HFF-Myc (cell line): ENCODE measurements at regions not wholly inside any gene's neighbourhood (a gene's known extent, or its start where the extent isn't known, plus 50 kb on each side); places are given as distances from the start of the nearest gene placed in this dataset.

ENCODE experiments used
- DNase-seq: peaks from one replicate; pipeline ENCODE4 v3.0.0-alpha.2; 2011; ENCODE audit warnings: low read depth; ENCODE audit errors: extremely low read depth
- H3K4me3 ChIP-seq: replicated peaks from 2 replicates; pipeline ENCODE4 v1.5.1; 2011; ENCODE audit warnings: low read depth, mild to moderate bottlenecking, control low read depth, low read length
- TF ChIP-seq, protein P1 (sequence below): IDR thresholded peaks from 2 replicates; pipeline ENCODE4 v1.5.1; 2012; ENCODE audit warnings: mild to moderate bottlenecking, low read depth, low read length, control low read depth; ENCODE audit errors: missing control alignments

DNA sequence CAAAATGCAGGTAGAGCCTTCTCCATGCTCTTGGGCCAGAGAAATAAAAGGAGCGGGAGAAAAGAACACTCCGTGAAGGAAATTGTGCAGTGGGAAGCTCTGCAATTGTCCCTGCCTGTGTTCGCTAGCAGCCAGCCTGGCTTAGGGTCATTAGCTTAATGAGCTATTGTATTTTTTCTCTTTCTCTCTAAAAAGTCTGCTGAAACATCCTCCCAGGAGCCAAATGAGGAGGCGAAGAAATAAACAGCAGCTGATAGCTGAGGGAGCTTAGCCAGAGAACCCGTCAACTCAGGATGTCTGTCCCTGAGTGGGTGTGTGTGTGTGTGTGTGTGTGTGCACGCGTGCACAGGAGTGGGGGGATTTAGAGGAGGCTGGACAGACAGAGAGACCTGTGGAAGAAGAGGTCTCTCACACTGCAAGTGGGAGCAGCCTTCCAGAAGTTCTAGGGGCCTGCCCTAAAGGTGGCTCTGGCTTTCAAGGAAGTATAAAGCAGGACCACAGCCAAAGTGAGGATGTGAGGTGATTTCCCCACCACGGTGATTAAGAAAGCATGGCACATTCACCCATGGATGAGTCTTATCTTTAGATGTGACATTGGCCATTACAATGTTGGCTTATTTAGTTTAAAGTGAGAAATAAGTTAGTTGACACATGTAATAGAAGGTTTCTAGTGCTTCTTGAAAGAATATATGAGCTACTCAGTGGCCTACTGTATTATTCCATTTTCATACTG, 690.4 kb downstream of the RNF144A start:
- H3K4me3 ChIP-seq: no peak overlapping the region
- TF ChIP-seq, protein P1, sequence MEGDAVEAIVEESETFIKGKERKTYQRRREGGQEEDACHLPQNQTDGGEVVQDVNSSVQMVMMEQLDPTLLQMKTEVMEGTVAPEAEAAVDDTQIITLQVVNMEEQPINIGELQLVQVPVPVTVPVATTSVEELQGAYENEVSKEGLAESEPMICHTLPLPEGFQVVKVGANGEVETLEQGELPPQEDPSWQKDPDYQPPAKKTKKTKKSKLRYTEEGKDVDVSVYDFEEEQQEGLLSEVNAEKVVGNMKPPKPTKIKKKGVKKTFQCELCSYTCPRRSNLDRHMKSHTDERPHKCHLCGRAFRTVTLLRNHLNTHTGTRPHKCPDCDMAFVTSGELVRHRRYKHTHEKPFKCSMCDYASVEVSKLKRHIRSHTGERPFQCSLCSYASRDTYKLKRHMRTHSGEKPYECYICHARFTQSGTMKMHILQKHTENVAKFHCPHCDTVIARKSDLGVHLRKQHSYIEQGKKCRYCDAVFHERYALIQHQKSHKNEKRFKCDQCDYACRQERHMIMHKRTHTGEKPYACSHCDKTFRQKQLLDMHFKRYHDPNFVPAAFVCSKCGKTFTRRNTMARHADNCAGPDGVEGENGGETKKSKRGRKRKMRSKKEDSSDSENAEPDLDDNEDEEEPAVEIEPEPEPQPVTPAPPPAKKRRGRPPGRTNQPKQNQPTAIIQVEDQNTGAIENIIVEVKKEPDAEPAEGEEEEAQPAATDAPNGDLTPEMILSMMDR: no peak
- no peak for DNase-seq

DNA sequence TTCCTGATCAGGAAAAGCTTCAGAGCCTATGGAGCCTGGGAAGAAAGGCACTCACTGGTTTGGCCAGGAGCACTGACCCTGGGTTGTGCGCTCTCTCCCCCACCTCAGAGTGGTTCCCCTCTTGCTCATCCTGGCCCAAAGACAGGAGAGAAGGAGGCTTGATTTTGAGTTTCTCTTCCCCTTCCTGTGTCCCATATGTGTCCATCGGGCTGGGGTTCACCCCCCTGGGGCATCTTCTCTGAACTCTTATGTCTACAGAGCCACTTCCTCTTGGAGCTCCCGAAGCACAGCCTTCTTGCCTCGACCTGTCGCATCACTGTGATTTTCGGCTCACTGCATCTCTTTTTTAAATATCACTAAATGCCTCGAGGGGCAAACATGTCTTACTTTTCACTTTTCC, 692.3 kb downstream of the RNF144A start:
- TF ChIP-seq, protein P1: no peak
- H3K4me3 ChIP-seq: no peak overlapping the region
- no peak for DNase-seq

DNA sequence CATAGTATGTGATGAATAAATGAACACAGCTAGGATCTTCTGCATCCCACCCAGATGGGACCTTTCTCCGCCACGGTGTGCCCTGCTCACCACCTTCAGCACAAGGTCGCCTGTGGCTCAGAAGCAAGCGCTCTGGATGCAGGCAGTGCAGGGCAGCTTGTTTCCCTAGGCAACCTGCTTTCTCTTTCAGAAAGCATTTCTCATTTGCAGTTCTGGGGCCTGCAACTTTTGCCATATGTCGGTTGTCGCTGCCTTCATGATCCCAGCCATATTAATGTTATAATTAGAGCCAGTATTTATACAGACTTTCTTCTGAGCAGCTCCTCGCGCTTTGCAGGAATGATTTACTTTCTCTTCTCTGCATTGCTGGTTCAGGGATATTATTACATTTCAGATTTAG, 692.8 kb downstream of the RNF144A start:
- TF ChIP-seq, protein P1: no peak
- H3K4me3 ChIP-seq: no peak overlapping the region
- DNase-seq: no peak

DNA sequence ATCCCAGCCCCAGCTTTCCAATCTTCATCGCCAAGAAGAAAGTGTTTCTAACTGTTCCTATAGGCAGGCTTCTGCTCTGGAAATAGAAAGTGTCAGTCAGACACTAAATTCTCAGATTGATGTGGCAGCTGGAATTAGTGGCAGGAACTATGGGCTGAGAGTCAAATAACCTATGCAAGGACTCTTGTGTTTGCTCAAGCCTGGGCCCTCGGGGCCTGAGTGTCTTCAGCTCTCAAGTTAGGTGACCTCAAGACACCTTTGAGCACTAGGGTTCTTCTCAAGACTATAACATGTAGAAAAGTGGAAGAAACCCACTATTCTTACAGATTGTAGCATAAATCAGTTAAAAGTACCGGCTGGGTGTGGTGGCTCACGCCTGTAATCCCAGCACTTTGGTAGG, 694.5 kb downstream of the RNF144A start:
- TF ChIP-seq, protein P1: no peak

DNA sequence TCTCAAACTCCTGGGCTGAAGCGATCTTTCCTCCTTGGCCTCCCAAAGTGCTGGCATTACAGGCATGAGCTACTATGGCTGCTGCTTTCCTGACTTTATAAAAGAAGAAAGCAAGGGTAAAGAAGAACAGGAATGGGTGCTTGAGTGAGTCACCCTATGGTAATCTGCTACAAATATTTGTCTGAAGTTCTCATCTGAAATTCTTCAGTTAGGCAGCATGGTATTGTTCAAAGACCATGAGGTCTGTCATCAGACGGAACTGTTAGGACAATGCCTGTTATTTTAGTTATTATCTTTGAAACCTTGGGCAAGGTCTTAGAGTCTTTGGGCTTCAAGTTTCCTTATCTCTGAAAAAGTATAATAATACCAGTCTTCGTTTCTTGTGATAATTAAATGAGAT, 695.8 kb downstream of the RNF144A start:
- TF ChIP-seq, protein P1: no peak
- DNase-seq: no peak
- H3K4me3 ChIP-seq: no peak overlapping the region

More for the DNA sequence above, 694.5 kb downstream of the RNF144A start:
- DNase-seq: no peak
- no peak overlapping the region for H3K4me3 ChIP-seq

DNA sequence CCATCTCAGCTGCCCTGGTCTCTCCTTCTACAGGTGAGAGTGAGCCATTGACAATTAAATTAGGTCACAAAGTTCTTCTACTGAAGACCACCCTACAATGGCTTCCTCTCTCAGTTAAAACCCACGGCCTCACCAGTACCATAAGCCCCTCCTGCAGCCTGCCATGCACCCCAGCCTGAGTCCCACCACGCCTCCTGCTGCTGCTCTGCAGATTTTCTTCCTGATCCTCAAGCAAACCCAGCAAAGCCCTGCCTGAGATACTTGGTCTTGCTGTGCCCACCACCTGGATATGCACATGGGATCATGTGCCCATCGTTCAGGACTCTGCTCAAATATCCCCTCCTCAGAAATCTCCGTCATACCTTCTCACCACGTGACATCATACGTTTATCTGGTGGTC, 696.6 kb downstream of the RNF144A start:
- TF ChIP-seq, protein P1: no peak
- no peak overlapping the region for H3K4me3 ChIP-seq
- no peak for DNase-seq

DNA sequence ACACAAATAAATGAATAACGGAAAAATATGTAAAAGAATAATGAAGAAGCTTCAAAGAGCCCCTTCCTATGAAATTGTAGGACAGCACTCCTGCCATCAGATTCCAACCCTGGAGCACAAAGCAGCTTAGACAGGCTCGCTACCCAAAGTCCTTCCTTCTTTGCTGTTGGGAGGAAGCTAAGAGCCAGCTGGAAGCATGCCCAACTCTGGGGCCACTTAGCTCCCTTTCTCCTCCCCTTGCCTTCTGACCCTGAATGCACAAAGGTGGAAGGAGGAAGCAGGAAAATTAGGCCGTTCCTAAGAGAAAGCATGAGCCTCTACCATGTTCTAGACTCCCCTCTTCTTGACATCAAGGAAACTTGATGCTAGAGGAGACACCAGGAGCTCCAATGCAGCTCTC, 700.8 kb downstream of the RNF144A start:
- no peak overlapping the region for H3K4me3 ChIP-seq
- no peak for DNase-seq
- TF ChIP-seq, protein P1: no peak
